Spinal cord (tissue), 9 donors: ENCODE measurements at regions not wholly inside any gene's neighbourhood (a gene's known extent, or its start where the extent isn't known, plus 50 kb on each side); places are given as distances from the start of the nearest gene placed in this dataset.
"Not testable (repeated sequence)": the region's sequence is repeated elsewhere in the genome, so short reads cannot be mapped to it uniquely, and the experiment has no call there.

Experiments used
- DNase-seq, 6 donors: peaks; one replicate each; pipeline versions ENCODE4 v3.0.0 to v3.0.0-alpha.2; 2013 to 2015; ENCODE audit warnings: low spot score in 6 of 6, low read depth in 4 of 6
- H3K27ac ChIP-seq: one replicate; pipeline ENCODE4 v1.5.1; 2013; ENCODE audit warnings: low read depth, low read length, control low read depth
- H3K27me3 ChIP-seq: one replicate; pipeline ENCODE4 v1.6.1; 2013; ENCODE audit warnings: low read length; ENCODE audit not compliant: control insufficient read depth, insufficient read depth
- H3K36me3 ChIP-seq: one replicate; pipeline ENCODE4 v1.6.1; 2013; ENCODE audit warnings: low read length; ENCODE audit not compliant: control insufficient read depth, insufficient read depth
- H3K4me1 ChIP-seq: one replicate; pipeline ENCODE4 v1.6.1; 2013; ENCODE audit warnings: low read length; ENCODE audit not compliant: control insufficient read depth, insufficient read depth
- H3K4me3 ChIP-seq: one replicate; pipeline ENCODE4 v1.5.1; 2013; ENCODE audit warnings: low read depth, low read length, control low read depth
- H3K9me3 ChIP-seq: one replicate; pipeline ENCODE4 v1.6.1; 2013; ENCODE audit warnings: low read length; ENCODE audit not compliant: control insufficient read depth, insufficient read depth
- WGBS: methylation state at CpG from one replicate; pipeline ENCODE4 v1.1.5; 2013; ENCODE audit warnings: missing lambda C conversion rate; ENCODE audit not compliant: insufficient coverage; 5-methylcytosine and 5-hydroxymethylcytosine counted together
- donor health status: healthy.

DNA sequence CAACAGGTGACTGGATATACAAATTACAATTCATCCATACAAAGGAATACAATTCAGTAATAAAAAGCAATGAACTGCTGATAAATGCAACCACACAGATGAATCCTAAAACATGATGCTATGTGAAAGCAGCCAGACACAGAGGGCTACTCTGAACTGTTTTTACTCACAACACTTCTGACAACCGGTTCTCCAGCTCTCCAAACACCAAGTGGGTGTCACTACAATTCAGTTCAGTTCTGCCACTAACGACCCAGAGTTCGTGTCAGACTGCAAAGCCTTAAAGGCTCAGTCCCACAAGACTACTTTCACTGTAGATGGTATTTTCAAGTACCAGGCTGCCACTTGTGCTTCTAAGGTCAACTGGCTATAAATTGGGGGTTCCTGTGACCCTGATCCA lies 119.4 kb downstream of the SLC16A1 start:
- no peaks in the 10 kb centered on the region for H3K36me3 ChIP-seq
- H3K4me1 ChIP-seq = no peaks in the 10 kb centered on the region
- 21% methylated on average over 3 of the region's 3 CpGs for WGBS
- no peaks in the 10 kb centered on the region for H3K9me3 ChIP-seq
- no peaks in the 10 kb centered on the region for H3K27me3 ChIP-seq
- H3K27ac ChIP-seq = no peak overlapping the region
- no peak overlapping the region for H3K4me3 ChIP-seq
- no peak for DNase-seq

- Histone ChIP-seq H3K27me3 (no peaks in the 10 kb centered on the region), H3K9me3 (no peaks in the 10 kb centered on the region), H3K36me3 (no peaks in the 10 kb centered on the region), H3K4me1 (peaks cover 3% of the 10 kb centered on the region), H3K4me3 (no peak overlapping the region), H3K27ac (no peak overlapping the region)
- DNase-seq = no peak
- WGBS = 40% methylated on average over 1 of the region's 2 CpGs
These were observed 118.7 kb upstream of the PPM1J start for GRCh38 chr1:112833806-112834205.

DNA sequence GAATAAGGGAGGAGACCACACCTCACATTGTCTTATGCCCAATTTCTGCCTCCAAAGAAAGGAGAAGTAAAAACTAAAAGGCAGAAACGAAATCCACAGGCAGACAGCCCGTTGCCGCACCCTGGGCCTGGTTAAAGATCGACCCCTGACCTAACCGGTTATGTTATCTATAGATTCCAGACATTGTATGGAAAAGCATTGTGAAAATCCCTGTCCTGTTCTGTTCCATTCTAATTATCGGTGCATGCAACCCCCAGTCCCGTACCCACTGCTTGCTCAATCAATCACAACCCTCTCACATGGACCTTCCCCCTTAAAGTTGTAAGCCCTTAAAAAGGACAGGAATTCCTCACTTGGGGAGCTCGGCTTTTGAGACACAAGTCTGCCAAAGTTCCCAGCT lies 117.1 kb upstream of the PPM1J start:
- not testable (repeated sequence) for DNase-seq, H3K9me3 ChIP-seq, H3K36me3 ChIP-seq, H3K27me3 ChIP-seq, H3K4me3 ChIP-seq, H3K4me1 ChIP-seq, H3K27ac ChIP-seq
- 27% methylated on average over 2 of the region's 8 CpGs for WGBS

GRCh38 chr1:112829691-112830090 lies 114.6 kb upstream of the PPM1J start:
- not testable (repeated sequence) for H3K4me3 ChIP-seq, H3K4me1 ChIP-seq, H3K36me3 ChIP-seq, H3K27ac ChIP-seq, H3K9me3 ChIP-seq, H3K27me3 ChIP-seq, DNase-seq
- WGBS = 53% methylated on average over 2 of the region's 3 CpGs

GRCh38 chr1:112828716-112829115 lies 113.6 kb upstream of the PPM1J start:
- WGBS = 100% methylated on average over 1 of the region's 2 CpGs
- no peak overlapping the region for H3K27ac ChIP-seq

GRCh38 chr1:112827391-112827790 lies 112.3 kb upstream of the PPM1J start:
- WGBS = no CpG with 5 or more reads among the region's 1 CpG

More at GRCh38 chr1:112828716-112829115, 113.6 kb upstream of the PPM1J start:
- no peak for DNase-seq
- Histone ChIP-seq H3K27me3 (no peaks in the 10 kb centered on the region), H3K4me3 (no peak overlapping the region), H3K36me3 (no peaks in the 10 kb centered on the region), H3K9me3 (no peaks in the 10 kb centered on the region), H3K4me1 (peaks cover 3% of the 10 kb centered on the region)

GRCh38 chr1:112826217-112826944 lies 111.2 kb upstream of the PPM1J start:
- H3K9me3 ChIP-seq = no peaks in the 10 kb centered on the region
- peaks cover 3% of the 10 kb centered on the region for H3K4me1 ChIP-seq
- no peak for DNase-seq
- H3K27ac ChIP-seq = no peak overlapping the region
- H3K27me3 ChIP-seq = no peaks in the 10 kb centered on the region
- no peak overlapping the region for H3K4me3 ChIP-seq
- H3K36me3 ChIP-seq = no peaks in the 10 kb centered on the region
- 83% methylated on average over 15 of the region's 16 CpGs for WGBS

More at GRCh38 chr1:112827391-112827790, 112.3 kb upstream of the PPM1J start:
- not testable (repeated sequence) for H3K4me3 ChIP-seq, H3K27me3 ChIP-seq, DNase-seq, H3K27ac ChIP-seq, H3K9me3 ChIP-seq, H3K36me3 ChIP-seq, H3K4me1 ChIP-seq

- 92% methylated on average over 4 of the region's 7 CpGs for WGBS
- not testable (repeated sequence) for H3K36me3 ChIP-seq, H3K27ac ChIP-seq, H3K9me3 ChIP-seq, H3K27me3 ChIP-seq, H3K4me1 ChIP-seq, DNase-seq, H3K4me3 ChIP-seq
These were observed 110.6 kb upstream of the PPM1J start for GRCh38 chr1:112825563-112826216.

- 92% methylated on average over 6 of the region's 6 CpGs for whole genome bisulfite sequencing
- H3K4me3 ChIP-seq, H3K27me3 ChIP-seq, H3K36me3 ChIP-seq, H3K9me3 ChIP-seq, H3K4me1 ChIP-seq, DNase-seq, H3K27ac ChIP-seq: not testable (repeated sequence)
These were observed 109.9 kb upstream of the PPM1J start for GRCh38 chr1:112825075-112825474.
